Effector memory CD8-positive, alpha-beta T cell (primary cell): ENCODE measurements at regions not wholly inside any gene's neighbourhood (a gene's known extent, or its start where the extent isn't known, plus 50 kb on each side); places are given as distances from the start of the nearest gene placed in this dataset.
A peak's percentile ranks its signal among the peaks of the same experiment; 100 is the strongest.

ENCODE experiments used
- ATAC-seq: fragments of 150-1000 bp; cut with Tn5 transposase; replicated peaks from 2 replicates; pipeline ENCODE4 v1.10.0; 2021; ENCODE audit warnings: mild to moderate bottlenecking, moderate library complexity
- DNase-seq, 3 experiments: peaks; one replicate each; pipeline ENCODE4 v3.0.0; 2021
- H3K27ac Mint-ChIP-seq, 2 donors: one replicate each; pipeline ENCODE4 v1.8.0; 2022; ENCODE audit warnings: mild to moderate bottlenecking in 2 of 2, mixed read lengths in 2 of 2, moderate library complexity in 2 of 2
- H3K27me3 Mint-ChIP-seq, 2 donors: one replicate each; pipeline ENCODE4 v1.8.0; 2022; ENCODE audit warnings: mixed read lengths in 2 of 2
- H3K36me3 Mint-ChIP-seq: one replicate; pipeline ENCODE4 v1.8.0; 2022; ENCODE audit warnings: mild to moderate bottlenecking, moderate library complexity, mixed read lengths; ENCODE audit not compliant: insufficient read depth
- H3K4me1 Mint-ChIP-seq, 2 donors: one replicate each; pipeline ENCODE4 v1.8.0; 2022; ENCODE audit warnings: low read depth in 2 of 2, mixed read lengths in 2 of 2
- H3K4me3 Mint-ChIP-seq, 2 donors: one replicate each; pipeline ENCODE4 v1.8.0; 2022; ENCODE audit warnings: mild to moderate bottlenecking in 2 of 2, mixed read lengths in 2 of 2, moderate library complexity in 2 of 2
- H3K9me3 Mint-ChIP-seq, 2 donors: one replicate each; pipeline ENCODE4 v1.8.0; 2022; ENCODE audit warnings: mixed read lengths in 2 of 2

DNA sequence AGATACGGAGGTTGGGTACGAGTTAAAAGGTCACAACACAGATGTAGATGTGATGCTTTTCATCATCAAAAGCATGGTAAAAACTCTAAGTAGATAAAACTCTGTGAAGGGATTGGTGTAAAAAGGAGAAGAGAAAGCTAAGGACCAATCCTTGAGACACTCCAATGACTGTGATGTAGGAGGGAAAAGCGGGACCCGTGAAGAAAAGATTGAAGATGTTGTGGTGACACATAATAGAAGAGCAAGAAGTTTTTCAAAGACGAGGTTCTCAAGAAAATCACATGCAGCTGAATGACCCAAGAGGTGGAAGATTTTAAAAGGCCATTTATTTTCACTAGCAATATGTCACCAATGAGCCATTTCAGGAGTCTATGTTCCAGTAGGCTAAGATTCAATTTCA is 179.5 kb downstream of the MRPL39 start:
- no peak for DNase-seq
- Mint-ChIP-seq H3K27ac (no peak overlapping the region), H3K9me3 (no peaks in the 10 kb centered on the region), H3K4me1 (no peaks in the 10 kb centered on the region), H3K4me3 (no peak overlapping the region), H3K27me3 (peaks cover 27 to 32% of the 10 kb centered on the region in 2 donors), H3K36me3 (no peaks in the 10 kb centered on the region)
- ATAC-seq = no peak

DNA sequence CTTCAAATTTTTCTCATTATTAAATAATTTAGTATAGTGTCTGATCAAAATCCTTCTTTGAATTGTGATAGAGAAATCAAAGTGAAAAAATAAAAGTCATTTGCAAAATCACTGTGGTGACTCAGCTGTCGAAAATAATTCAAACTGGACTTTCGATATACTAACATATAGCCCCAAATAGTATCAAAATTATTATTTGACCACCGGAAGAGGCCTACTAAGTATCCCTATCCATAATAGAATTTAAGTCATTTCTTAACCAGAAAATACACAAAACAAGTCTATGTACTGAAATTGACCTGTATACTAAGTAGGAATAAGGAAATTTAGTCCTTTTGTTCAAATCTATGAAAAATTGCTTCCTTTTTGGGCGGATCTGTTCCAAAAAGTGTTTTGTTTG is 180.7 kb downstream of the MRPL39 start:
- H3K36me3 Mint-ChIP-seq = no peaks in the 10 kb centered on the region
- H3K27ac Mint-ChIP-seq = no peak overlapping the region
- H3K9me3 Mint-ChIP-seq = no peaks in the 10 kb centered on the region
- peaks cover 1 to 2% of the 10 kb centered on the region in 2 donors for H3K4me1 Mint-ChIP-seq
- ATAC-seq (no peak), DNase-seq (no peak)
- peaks cover 27 to 32% of the 10 kb centered on the region in 2 donors for H3K27me3 Mint-ChIP-seq
- H3K4me3 Mint-ChIP-seq = no peak overlapping the region

DNA sequence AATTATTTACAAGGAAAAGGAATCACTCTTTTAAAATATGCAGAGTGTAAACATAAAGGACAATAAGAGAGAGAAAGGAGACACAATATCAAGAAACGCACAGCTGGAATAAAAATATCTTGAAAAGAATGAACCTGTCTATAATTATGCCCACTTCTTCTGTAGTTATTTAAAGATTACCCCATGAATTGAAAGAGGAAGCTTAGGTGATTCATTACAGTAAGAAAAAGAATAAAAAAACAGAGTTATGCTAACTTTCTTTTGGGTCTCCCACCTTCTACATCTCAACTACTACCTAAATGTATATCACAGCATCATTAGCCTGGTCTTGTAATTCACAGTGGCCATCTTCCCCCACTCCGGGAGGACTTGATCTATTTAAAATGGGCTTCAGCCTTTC is 182.1 kb downstream of the MRPL39 start:
- Mint-ChIP-seq H3K4me3 (no peak overlapping the region), H3K9me3 (no peaks in the 10 kb centered on the region), H3K4me1 (peaks cover 4 to 6% of the 10 kb centered on the region in 2 donors), H3K27ac (no peak overlapping the region), H3K27me3 (peaks cover 27 to 29% of the 10 kb centered on the region in 2 donors), H3K36me3 (no peaks in the 10 kb centered on the region)
- ATAC-seq (no peak), DNase-seq (no peak)

DNA sequence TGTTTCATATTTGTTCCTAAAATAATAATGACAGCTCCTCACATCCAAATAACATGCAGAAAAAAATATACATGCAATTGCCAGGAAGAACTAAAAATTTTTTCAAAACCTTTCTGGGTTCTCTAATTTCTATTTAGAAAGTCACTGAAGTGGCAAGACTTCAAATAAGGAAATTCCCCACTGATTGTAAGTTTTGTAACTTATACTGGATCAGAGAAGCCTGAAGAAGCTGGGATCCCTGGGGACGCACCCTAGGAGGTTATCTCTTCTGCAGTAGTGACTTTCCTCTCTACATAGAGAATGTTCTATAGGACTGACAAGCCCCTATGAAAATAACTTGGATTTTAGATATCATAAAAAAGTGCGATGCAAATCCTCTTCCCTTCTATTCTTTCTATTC is 182.6 kb downstream of the MRPL39 start:
- Mint-ChIP-seq H3K36me3 (no peaks in the 10 kb centered on the region), H3K4me3 (no peak overlapping the region), H3K4me1 (peaks cover 4 to 6% of the 10 kb centered on the region in 2 donors), H3K27ac (no peak overlapping the region), H3K9me3 (no peaks in the 10 kb centered on the region), H3K27me3 (peaks cover 25 to 27% of the 10 kb centered on the region in 2 donors)
- DNase-seq = no peak
- ATAC-seq = no peak

DNA sequence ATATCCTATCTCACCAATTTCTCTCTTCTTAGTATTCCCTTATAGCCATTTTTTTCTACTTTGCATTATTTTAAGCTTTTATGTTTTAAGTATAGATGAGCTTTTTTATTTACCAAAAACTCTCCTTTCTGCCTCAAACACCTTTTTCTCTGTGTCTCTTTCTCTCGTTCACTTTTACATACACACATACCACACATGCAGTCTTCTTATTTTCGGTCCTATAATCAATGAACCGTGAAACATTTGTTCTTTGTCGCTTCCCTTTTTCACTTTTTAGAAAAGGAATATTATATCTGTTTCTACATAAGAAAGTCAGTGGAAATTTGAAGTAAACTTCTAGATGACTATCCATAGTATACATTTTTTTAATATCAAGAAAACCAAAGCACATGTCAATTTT is 183.2 kb downstream of the MRPL39 start:
- H3K9me3 Mint-ChIP-seq = no peaks in the 10 kb centered on the region
- no peaks in the 10 kb centered on the region for H3K36me3 Mint-ChIP-seq
- DNase-seq (no peak), ATAC-seq (no peak)
- no peak overlapping the region for H3K27ac Mint-ChIP-seq
- H3K4me1 Mint-ChIP-seq = peaks cover 4 to 6% of the 10 kb centered on the region in 2 donors
- peaks cover 20 to 27% of the 10 kb centered on the region in 2 donors for H3K27me3 Mint-ChIP-seq
- no peak overlapping the region for H3K4me3 Mint-ChIP-seq

- ATAC-seq (no peak), DNase-seq (no peak)
- Mint-ChIP-seq H3K9me3 (no peaks in the 10 kb centered on the region), H3K4me1 (peaks cover 4 to 6% of the 10 kb centered on the region in 2 donors), H3K4me3 (no peak overlapping the region), H3K36me3 (no peaks in the 10 kb centered on the region), H3K27ac (no peak overlapping the region), H3K27me3 (peaks cover 21 to 32% of the 10 kb centered on the region in 2 donors)
Observed at GRCh38 chr21:25422610-25423608, 184.4 kb downstream of the MRPL39 start.

DNA sequence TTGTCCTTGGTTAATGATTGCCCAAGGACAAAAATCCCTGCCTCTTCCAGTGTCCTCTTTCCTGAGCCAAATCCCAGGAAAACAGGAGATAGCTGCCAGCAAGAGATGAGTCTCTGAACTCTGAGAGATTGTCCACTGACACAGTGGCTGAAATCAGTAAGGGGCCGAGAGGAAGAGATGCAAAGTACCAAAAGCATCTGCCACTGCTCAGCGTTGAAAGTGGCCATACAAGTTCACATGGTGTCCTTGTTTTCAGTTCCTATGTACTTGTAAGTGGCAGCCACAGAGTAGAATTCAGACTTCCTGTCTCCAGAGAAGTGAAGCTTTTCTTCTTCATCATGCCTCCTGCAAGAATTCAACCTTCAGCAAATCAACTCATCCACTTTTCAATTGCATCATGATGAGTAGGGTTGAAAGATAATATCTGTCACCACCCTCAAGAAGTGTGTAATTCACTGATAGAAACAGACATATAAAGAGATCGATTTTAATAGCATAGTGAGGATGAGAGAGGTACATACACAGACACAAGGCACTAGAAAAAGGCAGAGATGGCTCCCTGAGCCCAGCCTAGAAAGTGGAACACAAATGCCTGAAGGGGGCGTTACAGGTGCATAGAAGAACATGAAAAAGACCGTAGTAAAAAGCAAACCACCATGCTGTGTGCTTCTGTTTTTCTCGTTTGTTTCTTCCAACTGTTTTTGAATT is 185.8 kb downstream of the MRPL39 start:
- peak; percentile 94 for ATAC-seq
- Mint-ChIP-seq H3K9me3 (no peaks in the 10 kb centered on the region), H3K36me3 (no peaks in the 10 kb centered on the region), H3K4me3 (peak overlapping the region; percentile 37 to 48), H3K4me1 (peaks cover 4 to 6% of the 10 kb centered on the region in 2 donors), H3K27me3 (peaks cover 32 to 36% of the 10 kb centered on the region in 2 donors), H3K27ac (peak overlapping the region; percentile 71 to 82)
- DNase-seq = peak; percentile 48 to 51 (median 49)

GRCh38 chr21:25420831-25421230 is 186.4 kb downstream of the MRPL39 start:
- Mint-ChIP-seq H3K4me1 (peaks cover 4 to 6% of the 10 kb centered on the region in 2 donors), H3K4me3 (no peak overlapping the region), H3K27ac (peak overlapping the region in 1 of 2 donors; percentile 82), H3K36me3 (no peaks in the 10 kb centered on the region), H3K9me3 (no peaks in the 10 kb centered on the region), H3K27me3 (peaks cover 32 to 36% of the 10 kb centered on the region in 2 donors)
- DNase-seq = no peak
- no peak for ATAC-seq

GRCh38 chr21:25416669-25417068 is 190.6 kb downstream of the MRPL39 start:
- Mint-ChIP-seq H3K27ac (no peak overlapping the region), H3K9me3 (peaks cover 0 to 3% of the 10 kb centered on the region in 2 donors), H3K36me3 (no peaks in the 10 kb centered on the region), H3K4me3 (no peak overlapping the region), H3K4me1 (peaks cover 3 to 6% of the 10 kb centered on the region in 2 donors), H3K27me3 (peaks cover 12 to 14% of the 10 kb centered on the region in 2 donors)
- no peak for DNase-seq
- ATAC-seq = no peak

- Mint-ChIP-seq H3K36me3 (no peaks in the 10 kb centered on the region), H3K9me3 (peaks cover 0 to 3% of the 10 kb centered on the region in 2 donors), H3K4me3 (no peak overlapping the region), H3K27me3 (peaks cover 3 to 9% of the 10 kb centered on the region in 2 donors), H3K27ac (no peak overlapping the region), H3K4me1 (no peaks in the 10 kb centered on the region)
- no peak for ATAC-seq
- no peak for DNase-seq
Observed at GRCh38 chr21:25412100-25412499, 195.2 kb downstream of the MRPL39 start.

GRCh38 chr21:25409978-25410377 is 197.3 kb downstream of the MRPL39 start:
- Mint-ChIP-seq H3K9me3 (peaks cover 0 to 3% of the 10 kb centered on the region in 2 donors), H3K27me3 (peaks cover 0 to 9% of the 10 kb centered on the region in 2 donors), H3K4me1 (no peaks in the 10 kb centered on the region), H3K27ac (no peak overlapping the region), H3K4me3 (no peak overlapping the region), H3K36me3 (no peaks in the 10 kb centered on the region)
- DNase-seq (no peak), ATAC-seq (no peak)

- H3K9me3 Mint-ChIP-seq = no peaks in the 10 kb centered on the region
- H3K4me3 Mint-ChIP-seq = no peak overlapping the region
- H3K36me3 Mint-ChIP-seq = no peaks in the 10 kb centered on the region
- H3K27me3 Mint-ChIP-seq = peaks cover 0 to 9% of the 10 kb centered on the region in 2 donors
- no peaks in the 10 kb centered on the region for H3K4me1 Mint-ChIP-seq
- ATAC-seq (no peak), DNase-seq (no peak)
- H3K27ac Mint-ChIP-seq = no peak overlapping the region
Observed at GRCh38 chr21:25408666-25409065, 198.6 kb downstream of the MRPL39 start.

GRCh38 chr21:25406887-25407579 is 200.2 kb downstream of the MRPL39 start:
- H3K27ac Mint-ChIP-seq = no peak overlapping the region
- no peaks in the 10 kb centered on the region for H3K9me3 Mint-ChIP-seq
- H3K4me1 Mint-ChIP-seq = peaks cover 0 to 3% of the 10 kb centered on the region in 2 donors
- no peaks in the 10 kb centered on the region for H3K36me3 Mint-ChIP-seq
- ATAC-seq (no peak), DNase-seq (no peak)
- no peak overlapping the region for H3K4me3 Mint-ChIP-seq
- peaks cover 0 to 9% of the 10 kb centered on the region in 2 donors for H3K27me3 Mint-ChIP-seq
